IPS-20b (cell line): ENCODE measurements at regions not wholly inside any gene's neighbourhood (a gene's known extent, or its start where the extent isn't known, plus 50 kb on each side); places are given as distances from the start of the nearest gene placed in this dataset.

Experiments used
- H3K27ac ChIP-seq: one replicate; pipeline ENCODE4 v1.5.1; 2013; ENCODE audit warnings: low read length
- H3K27me3 ChIP-seq: 2 replicates; pipeline ENCODE4 v1.6.1; 2013; ENCODE audit warnings: mild to moderate bottlenecking, low read length, inconsistent platforms; ENCODE audit not compliant: insufficient read depth
- H3K36me3 ChIP-seq: 2 replicates; pipeline ENCODE4 v1.6.1; 2013; ENCODE audit warnings: low read depth, mild to moderate bottlenecking, inconsistent platforms, low read length, moderate library complexity; ENCODE audit not compliant: insufficient read depth
- H3K4me1 ChIP-seq: 2 replicates; pipeline ENCODE4 v1.6.1; 2013; ENCODE audit warnings: mild to moderate bottlenecking, control low read depth, inconsistent platforms, low read length, moderate library complexity; ENCODE audit not compliant: insufficient read depth
- H3K4me3 ChIP-seq: 2 replicates; pipeline ENCODE4 v1.5.1; 2013; ENCODE audit warnings: mild to moderate bottlenecking, low read length, inconsistent platforms
- H3K9ac ChIP-seq: 2 replicates; pipeline ENCODE4 v1.6.1; 2013; ENCODE audit warnings: low read depth, mild to moderate bottlenecking, inconsistent platforms, low read length, moderate library complexity
- H3K9me3 ChIP-seq: 2 replicates; pipeline ENCODE4 v1.6.1; 2013; ENCODE audit warnings: mild to moderate bottlenecking, low read depth, low read length, inconsistent platforms; ENCODE audit not compliant: insufficient read depth

DNA sequence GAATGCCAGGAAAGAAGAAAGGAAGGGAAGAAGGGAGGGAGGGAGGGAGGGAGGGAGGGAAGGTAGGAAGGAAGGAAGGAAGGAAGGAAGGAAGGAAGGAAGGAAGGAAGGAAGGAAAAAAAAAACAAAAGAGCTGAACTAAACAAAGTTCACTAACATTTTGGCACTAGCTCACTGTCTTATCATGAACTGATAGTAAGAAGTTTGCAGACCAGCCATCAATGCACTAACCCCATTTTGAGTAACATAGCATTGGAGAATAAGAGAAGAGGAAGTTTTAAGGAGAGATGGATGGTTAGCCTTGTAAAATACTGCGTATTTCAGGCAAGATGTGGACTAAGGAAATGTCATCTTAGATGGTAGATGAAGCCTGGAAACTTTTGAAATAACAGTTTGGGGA lies 1136.0 kb downstream of the FLRT2 start:
- Histone ChIP-seq H3K27me3 (no peaks in the 10 kb centered on the region), H3K4me3 (no peak overlapping the region), H3K27ac (no peak overlapping the region), H3K36me3 (no peaks in the 10 kb centered on the region), H3K9me3 (no peaks in the 10 kb centered on the region), H3K9ac (no peak overlapping the region), H3K4me1 (no peaks in the 10 kb centered on the region)

DNA sequence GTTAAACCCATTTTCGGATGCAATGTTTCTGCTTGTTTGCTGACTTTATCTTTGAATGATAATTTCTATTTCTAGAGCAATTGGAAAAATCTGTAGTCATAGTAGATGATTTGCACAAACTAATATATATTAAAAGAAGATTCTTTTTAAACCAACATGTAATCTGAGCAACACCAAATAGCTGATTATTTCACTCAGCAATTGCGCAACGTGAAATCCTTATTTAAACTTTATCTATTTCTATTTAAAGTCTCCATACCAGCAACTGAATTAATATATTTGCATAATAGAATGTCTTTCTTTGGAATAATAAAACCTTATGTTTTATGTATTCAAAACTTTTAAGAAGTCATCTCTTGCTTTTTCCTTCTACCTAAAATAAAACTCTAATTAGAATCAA lies 1132.4 kb downstream of the FLRT2 start:
- Histone ChIP-seq H3K27me3 (no peaks in the 10 kb centered on the region), H3K27ac (no peak overlapping the region), H3K4me3 (no peak overlapping the region), H3K4me1 (no peaks in the 10 kb centered on the region), H3K9ac (no peak overlapping the region), H3K9me3 (no peaks in the 10 kb centered on the region), H3K36me3 (no peaks in the 10 kb centered on the region)

DNA sequence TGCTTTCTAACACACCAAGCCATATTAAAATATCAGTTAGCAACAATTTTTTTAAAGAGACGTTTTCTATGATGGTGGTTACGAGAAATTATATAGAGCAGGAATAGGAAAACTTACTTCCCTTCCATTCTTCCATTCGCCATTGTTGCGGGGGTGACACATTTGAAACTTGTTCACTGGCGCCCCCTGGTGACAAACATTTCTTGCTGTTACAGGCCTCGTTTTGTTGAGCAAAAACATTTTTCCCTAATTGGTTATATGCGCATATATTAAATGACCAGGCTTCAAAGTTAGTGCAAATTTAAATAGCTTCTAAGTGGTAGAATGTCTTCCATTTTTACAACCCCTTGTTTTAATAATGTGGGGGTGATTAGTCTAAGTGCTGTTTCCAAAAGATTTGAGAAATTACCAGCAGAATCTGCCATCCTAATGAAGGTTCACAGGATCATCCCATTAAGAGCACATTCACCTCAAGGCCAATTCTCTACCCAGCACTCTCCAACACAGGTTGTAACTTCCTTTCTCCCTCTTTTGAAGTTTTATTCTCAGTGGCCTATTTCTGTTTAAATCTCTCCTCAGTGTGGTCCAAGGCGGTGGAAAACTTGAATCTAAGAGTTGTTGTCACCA lies 1124.7 kb downstream of the FLRT2 start:
- Histone ChIP-seq H3K27me3 (no peaks in the 10 kb centered on the region), H3K4me3 (no peak overlapping the region), H3K9me3 (no peaks in the 10 kb centered on the region), H3K36me3 (no peaks in the 10 kb centered on the region), H3K4me1 (no peaks in the 10 kb centered on the region), H3K27ac (no peak overlapping the region), H3K9ac (no peak overlapping the region)

DNA sequence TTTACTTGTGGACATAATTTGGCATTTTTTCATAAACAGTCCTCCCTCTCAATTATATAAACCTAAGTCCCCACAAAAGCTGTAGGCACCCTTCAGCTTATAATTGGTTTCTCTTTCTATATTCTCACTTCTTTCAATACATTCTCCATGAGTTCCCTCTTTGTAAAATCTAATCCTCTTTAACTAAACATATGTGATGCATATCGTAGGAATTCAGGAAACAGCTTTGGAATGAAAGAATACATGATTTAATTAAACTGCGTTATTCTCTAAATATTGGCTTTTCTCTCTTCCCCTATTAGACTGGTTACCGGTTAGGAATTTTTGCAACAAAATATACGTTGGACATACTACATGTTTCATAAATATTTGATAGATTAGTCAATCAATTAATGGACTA lies 1122.6 kb downstream of the FLRT2 start:
- Histone ChIP-seq H3K36me3 (no peaks in the 10 kb centered on the region), H3K27me3 (no peaks in the 10 kb centered on the region), H3K4me1 (no peaks in the 10 kb centered on the region), H3K4me3 (no peak overlapping the region), H3K9me3 (no peaks in the 10 kb centered on the region), H3K27ac (no peak overlapping the region), H3K9ac (no peak overlapping the region)

DNA sequence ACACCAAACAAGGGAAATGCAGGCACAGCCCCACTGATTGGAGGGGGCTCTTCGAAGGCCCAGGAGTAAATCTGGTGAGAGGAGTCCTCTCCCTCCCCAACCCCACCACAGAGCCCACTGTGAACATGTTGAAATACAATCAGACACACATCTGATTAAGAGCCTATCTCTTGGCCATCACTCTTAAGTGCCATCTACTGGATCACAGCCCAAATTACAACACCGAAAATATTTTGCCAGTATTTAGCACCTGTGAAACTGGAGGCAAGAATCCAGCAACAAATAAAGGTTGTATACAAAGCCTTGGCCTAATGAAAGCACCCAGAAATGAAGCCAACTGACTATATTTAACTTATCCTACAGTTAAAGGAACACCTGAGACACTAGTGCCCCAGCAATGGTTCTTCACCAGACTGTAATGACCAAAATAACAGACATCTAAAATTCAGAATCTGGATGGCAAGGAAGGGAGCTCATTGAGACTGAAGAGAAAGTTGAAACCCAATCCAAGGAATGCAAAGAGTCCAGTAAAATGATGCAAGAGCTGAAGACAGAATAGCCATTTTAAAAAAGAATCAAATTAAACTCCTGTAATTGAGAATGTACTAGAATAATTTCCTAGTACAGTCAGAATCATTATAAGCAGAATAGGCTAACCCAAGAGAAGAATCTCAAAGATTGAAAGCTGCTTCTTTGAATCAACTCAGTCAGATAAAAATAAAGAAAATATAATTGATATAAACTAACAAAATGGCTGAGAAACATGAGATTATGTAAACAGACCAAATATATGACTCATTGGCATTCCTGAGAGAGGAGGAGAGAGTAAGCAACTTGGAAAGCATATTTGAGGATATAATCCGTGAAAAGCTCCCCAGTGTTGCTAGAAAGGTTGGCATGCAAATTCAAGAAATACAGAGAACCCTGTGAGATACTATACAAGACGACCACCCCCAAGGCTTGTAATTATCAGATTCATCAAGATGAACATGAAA lies 1117.0 kb downstream of the FLRT2 start:
- no peaks in the 10 kb centered on the region for H3K36me3 ChIP-seq
- H3K27me3 ChIP-seq, result no peaks in the 10 kb centered on the region
- H3K4me1 ChIP-seq, result no peaks in the 10 kb centered on the region
- no peak overlapping the region for H3K4me3 ChIP-seq
- no peak overlapping the region for H3K9ac ChIP-seq
- peaks cover 4% of the 10 kb centered on the region for H3K9me3 ChIP-seq
- no peak overlapping the region for H3K27ac ChIP-seq

DNA sequence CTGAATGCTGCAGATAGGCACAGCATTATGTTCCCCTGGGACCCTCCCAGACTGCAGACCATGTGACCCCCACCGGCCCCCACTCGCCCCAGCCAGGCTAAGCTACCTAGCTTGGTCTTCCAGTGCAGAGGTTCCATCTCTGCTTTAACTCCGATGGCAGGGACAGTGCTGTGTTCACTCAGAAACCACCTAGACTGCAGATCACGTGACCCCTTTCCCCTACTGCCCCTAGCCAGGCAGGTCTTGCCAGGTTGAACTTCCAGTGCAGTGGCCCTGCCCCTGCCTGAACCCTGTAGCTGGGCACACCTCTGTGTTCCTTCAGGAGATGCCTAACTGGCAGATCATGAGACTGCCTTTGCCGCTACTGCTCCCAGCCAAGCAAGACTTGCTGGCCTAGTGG lies 1116.2 kb downstream of the FLRT2 start:
- H3K9ac ChIP-seq, result no peak overlapping the region
- no peaks in the 10 kb centered on the region for H3K36me3 ChIP-seq
- H3K4me3 ChIP-seq, result no peak overlapping the region
- peaks cover 4% of the 10 kb centered on the region for H3K9me3 ChIP-seq
- H3K27me3 ChIP-seq, result no peaks in the 10 kb centered on the region
- no peak overlapping the region for H3K27ac ChIP-seq
- H3K4me1 ChIP-seq, result no peaks in the 10 kb centered on the region

DNA sequence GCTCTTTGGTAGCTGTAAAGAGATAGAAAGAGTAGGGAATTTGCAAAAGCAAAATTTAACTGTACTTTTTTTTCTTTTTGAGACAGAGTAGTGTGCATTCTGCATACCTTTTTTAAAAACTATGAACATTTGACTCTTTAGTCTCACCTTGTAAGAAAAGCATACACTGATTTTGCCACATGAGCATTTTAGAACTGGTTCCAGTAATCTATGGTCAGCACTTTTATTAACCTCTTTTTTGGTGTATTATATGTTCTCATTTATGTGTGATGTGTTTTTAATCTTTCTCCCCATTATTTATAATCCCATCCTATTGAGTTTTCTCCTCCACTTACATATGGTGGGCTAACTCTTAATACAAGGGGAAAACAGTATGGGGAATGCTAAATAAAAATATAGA lies 1111.4 kb downstream of the FLRT2 start:
- H3K4me1 ChIP-seq, result no peaks in the 10 kb centered on the region
- no peak overlapping the region for H3K27ac ChIP-seq
- H3K9me3 ChIP-seq, result no peaks in the 10 kb centered on the region
- H3K36me3 ChIP-seq, result no peaks in the 10 kb centered on the region
- no peaks in the 10 kb centered on the region for H3K27me3 ChIP-seq
- no peak overlapping the region for H3K9ac ChIP-seq
- H3K4me3 ChIP-seq, result no peak overlapping the region

DNA sequence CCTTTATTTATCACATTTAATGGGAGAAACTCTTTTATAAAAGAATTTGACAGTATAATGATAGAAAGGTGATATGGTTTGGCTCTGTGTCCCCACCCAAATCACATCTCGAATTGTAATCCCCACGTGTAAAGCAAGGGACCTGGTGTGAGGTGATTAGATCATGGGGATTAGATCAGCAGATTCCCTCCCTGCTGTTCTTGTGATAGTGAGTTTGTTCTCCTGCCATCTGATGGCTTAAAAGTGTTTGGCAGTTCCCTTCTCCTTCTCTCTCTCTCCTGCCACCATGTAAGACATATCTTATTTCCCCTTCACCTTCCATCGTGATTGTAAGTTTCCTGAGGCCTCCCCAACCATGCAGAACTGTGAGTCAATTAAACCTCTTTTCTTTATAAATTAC lies 1110.3 kb downstream of the FLRT2 start:
- H3K36me3 ChIP-seq, result no peaks in the 10 kb centered on the region
- H3K27ac ChIP-seq, result no peak overlapping the region
- no peak overlapping the region for H3K9ac ChIP-seq
- H3K9me3 ChIP-seq, result no peaks in the 10 kb centered on the region
- H3K4me1 ChIP-seq, result no peaks in the 10 kb centered on the region
- H3K27me3 ChIP-seq, result no peaks in the 10 kb centered on the region
- H3K4me3 ChIP-seq, result no peak overlapping the region

DNA sequence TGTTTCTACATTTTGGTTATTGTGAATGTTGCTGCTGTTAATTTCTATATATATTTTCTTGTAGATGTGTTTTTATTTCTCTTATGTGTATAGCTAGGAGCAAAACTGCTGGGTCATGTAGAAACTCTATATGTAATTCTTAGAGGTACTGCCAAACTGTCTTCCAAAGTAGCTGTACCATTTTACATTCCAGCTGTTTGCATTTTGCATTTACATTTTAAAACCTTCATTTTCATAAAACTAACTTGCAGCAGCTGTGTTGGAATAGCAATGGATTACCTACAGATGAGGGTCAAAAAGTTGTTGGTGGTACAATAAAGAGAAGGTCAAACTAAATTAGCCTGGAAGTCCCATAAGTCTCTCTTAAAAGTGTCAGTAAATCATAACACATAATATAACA lies 1109.7 kb downstream of the FLRT2 start:
- Histone ChIP-seq H3K9me3 (no peaks in the 10 kb centered on the region), H3K27ac (no peak overlapping the region), H3K36me3 (no peaks in the 10 kb centered on the region), H3K27me3 (no peaks in the 10 kb centered on the region), H3K9ac (no peak overlapping the region), H3K4me3 (no peak overlapping the region), H3K4me1 (no peaks in the 10 kb centered on the region)

DNA sequence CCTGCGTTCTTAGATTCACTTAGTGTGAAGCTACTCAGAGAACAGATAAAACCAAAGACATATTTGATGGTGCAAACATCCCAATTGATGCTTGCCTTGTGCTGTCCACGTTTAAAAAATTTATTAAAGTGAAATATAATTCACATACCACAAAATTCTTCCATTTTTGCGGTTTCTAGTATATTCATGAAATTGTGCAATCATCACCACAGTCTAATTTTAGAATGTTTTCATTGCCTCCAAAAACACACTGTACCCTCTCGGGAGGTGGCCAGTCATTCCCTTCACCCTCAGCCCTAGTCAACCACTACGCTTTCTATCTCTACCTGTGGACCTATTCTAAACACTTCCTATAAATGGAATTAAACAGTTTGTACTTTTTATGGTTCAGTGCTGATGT lies 1109.2 kb downstream of the FLRT2 start:
- Histone ChIP-seq H3K9ac (no peak overlapping the region), H3K27me3 (no peaks in the 10 kb centered on the region), H3K9me3 (no peaks in the 10 kb centered on the region), H3K4me3 (no peak overlapping the region), H3K4me1 (no peaks in the 10 kb centered on the region), H3K36me3 (no peaks in the 10 kb centered on the region), H3K27ac (no peak overlapping the region)

DNA sequence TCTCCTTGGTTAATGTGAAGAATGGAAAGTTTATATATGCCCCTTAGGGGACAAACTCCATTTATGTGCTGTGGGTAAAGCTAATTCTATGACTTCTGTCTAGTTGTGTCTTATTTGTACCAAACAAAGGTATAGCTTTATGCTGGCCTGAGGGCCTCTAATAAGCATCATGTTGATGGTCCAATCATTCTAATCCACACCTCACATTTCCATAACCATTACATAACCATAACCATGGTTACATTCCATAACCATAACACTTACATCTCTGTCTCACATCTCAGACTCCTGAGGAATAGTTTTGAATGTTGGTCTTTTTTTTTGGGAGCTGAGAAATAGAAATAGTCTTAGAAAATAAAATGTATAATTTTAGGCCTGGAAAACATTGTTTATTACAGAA lies 1097.1 kb downstream of the FLRT2 start:
- H3K27ac ChIP-seq, result no peak overlapping the region
- no peaks in the 10 kb centered on the region for H3K36me3 ChIP-seq
- H3K9me3 ChIP-seq, result no peaks in the 10 kb centered on the region
- no peaks in the 10 kb centered on the region for H3K27me3 ChIP-seq
- H3K4me1 ChIP-seq, result no peaks in the 10 kb centered on the region
- no peak overlapping the region for H3K9ac ChIP-seq
- H3K4me3 ChIP-seq, result no peak overlapping the region

DNA sequence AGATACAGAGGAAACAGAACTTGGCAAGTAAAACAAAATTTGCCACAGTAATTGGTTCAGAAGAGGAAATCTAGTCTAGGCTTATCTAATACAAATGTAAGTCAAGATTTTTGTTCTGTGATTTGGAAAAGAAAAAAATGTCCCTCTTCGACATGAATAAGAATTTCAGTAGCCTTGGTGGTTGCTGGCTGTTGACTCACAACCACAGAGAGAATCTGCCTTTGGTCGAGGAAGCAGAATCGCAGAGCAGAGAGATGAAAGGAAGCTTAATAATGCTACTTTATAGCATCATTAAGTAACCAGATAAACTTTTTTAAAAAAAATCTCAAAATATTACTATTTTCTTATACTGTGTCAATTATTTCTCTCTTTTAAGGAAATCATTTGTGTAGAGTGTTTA lies 1096.6 kb downstream of the FLRT2 start:
- H3K36me3 ChIP-seq, result no peaks in the 10 kb centered on the region
- H3K9me3 ChIP-seq, result no peaks in the 10 kb centered on the region
- no peak overlapping the region for H3K4me3 ChIP-seq
- H3K9ac ChIP-seq, result no peak overlapping the region
- no peaks in the 10 kb centered on the region for H3K27me3 ChIP-seq
- no peak overlapping the region for H3K27ac ChIP-seq
- no peaks in the 10 kb centered on the region for H3K4me1 ChIP-seq
